ENCODE measurements at regions not wholly inside any gene's neighbourhood (a gene's known extent, or its start where the extent isn't known, plus 50 kb on each side); places are given as distances from the start of the nearest gene placed in this dataset.

- Mint-ChIP-seq H3K9me3 (ENCODE audit: unreplicated experiment) (no peaks in the 10 kb centered on the region), H3K36me3 (ENCODE audit: insufficient read depth, unreplicated experiment) (no peaks in the 10 kb centered on the region), H3K4me3 (ENCODE audit: unreplicated experiment) (no peak overlapping the region), H3K27me3 (ENCODE audit: insufficient read depth, unreplicated experiment) (no peaks in the 10 kb centered on the region), H3K4me1 (ENCODE audit: insufficient read depth, unreplicated experiment) (peaks cover 9% of the 10 kb centered on the region), H3K27ac (ENCODE audit: low read depth, unreplicated experiment) (no peak overlapping the region)
- ChIA-PET POLR2A (interaction anchor here (1.0 kb wide), 1 partner anchor 134 kb away, joined by 3 read pairs; no protein-coding TSS in a partner anchor), CTCF (interaction anchor here (0.5 to 3.3 kb wide), 6 partner anchors 9 to 281 kb away, joined by 3 to 16 read pairs (median 5); no protein-coding TSS in a partner anchor)
- no peak for DNase-seq (ENCODE audit: unreplicated experiment)
- BruUV-seq (replicated peaks) = no TSS peak
- no peak for TF ChIP-seq CTCF (IDR thresholded peaks at IDR 0.05; ENCODE audit: unreplicated experiment)
- intact Hi-C loops (cut with micrococcal nuclease) = no loop called here
These were observed 206.0 kb upstream of the WWC1 start for GRCh38 chr5:168085261-168086031.

DNA sequence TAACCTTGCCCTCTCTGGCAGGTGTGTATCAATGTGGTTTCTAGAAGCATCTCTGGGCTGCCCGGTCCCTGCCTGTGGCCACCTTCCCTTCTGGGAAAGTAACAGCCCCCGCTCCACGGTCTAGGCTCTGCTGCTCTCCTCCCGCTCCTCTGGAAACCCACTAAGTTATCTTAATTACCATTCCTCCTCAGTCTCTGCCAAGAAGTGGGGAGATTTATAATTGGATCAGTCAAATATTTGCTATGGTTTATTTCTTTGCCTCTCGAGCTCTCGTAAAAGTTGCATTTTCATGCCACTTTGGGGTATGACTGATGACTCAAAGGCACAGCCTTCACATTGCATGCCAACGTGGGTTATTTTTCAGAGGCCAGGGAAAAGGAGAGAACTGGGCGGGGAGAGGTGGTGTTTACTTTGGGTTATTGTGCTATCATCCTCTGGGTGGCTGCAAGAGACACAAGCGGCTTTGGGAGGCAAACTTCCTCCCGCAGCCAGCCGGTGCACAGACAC, 205.3 kb upstream of the WWC1 start:
- Mint-ChIP-seq H3K4me3 (ENCODE audit: unreplicated experiment) (peak overlapping the region; percentile 22), H3K9me3 (ENCODE audit: unreplicated experiment) (no peaks in the 10 kb centered on the region), H3K27ac (ENCODE audit: low read depth, unreplicated experiment) (no peak overlapping the region), H3K36me3 (ENCODE audit: insufficient read depth, unreplicated experiment) (no peaks in the 10 kb centered on the region), H3K4me1 (ENCODE audit: insufficient read depth, unreplicated experiment) (peaks cover 9% of the 10 kb centered on the region), H3K27me3 (ENCODE audit: insufficient read depth, unreplicated experiment) (no peaks in the 10 kb centered on the region)
- ChIA-PET POLR2A (interaction anchor here (1.0 kb wide), 1 partner anchor 134 kb away, joined by 3 read pairs; no protein-coding TSS in a partner anchor), CTCF (interaction anchor here (0.6 to 3.3 kb wide), 7 partner anchors 9 to 999 kb away, joined by 3 to 16 read pairs (median 4); no protein-coding TSS in a partner anchor)
- peak; percentile 84 for DNase-seq (ENCODE audit: unreplicated experiment)
- intact Hi-C loops (cut with micrococcal nuclease) = no loop called here
- TF ChIP-seq CTCF (IDR thresholded peaks at IDR 0.05; ENCODE audit: unreplicated experiment) = peak; percentile 5
- BruUV-seq (replicated peaks) = no TSS peak

DNA sequence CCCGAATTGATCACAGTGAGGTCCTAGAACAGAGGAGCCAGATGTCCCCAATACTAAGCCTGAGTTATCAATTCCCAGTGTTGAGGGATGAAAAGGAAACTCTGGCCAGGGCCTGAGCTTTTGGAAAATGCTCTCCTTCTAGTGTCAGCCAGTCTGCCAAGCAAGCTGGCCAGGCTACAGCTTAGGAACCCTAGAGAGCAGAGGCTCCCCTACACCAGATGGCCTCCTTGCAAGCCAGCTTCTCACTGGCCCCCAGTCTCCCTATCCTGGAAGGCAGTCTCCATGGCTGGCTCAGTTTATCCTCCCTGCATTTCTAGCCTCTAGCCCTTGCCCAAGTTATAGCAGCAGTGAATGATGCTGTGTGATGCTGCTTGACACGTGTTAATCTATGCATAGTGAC, 204.7 kb upstream of the WWC1 start:
- Mint-ChIP-seq H3K4me3 (ENCODE audit: unreplicated experiment) (no peak overlapping the region), H3K27me3 (ENCODE audit: insufficient read depth, unreplicated experiment) (no peaks in the 10 kb centered on the region), H3K4me1 (ENCODE audit: insufficient read depth, unreplicated experiment) (peaks cover 9% of the 10 kb centered on the region), H3K9me3 (ENCODE audit: unreplicated experiment) (no peaks in the 10 kb centered on the region), H3K27ac (ENCODE audit: low read depth, unreplicated experiment) (no peak overlapping the region), H3K36me3 (ENCODE audit: insufficient read depth, unreplicated experiment) (no peaks in the 10 kb centered on the region)
- ChIA-PET POLR2A (interaction anchor here (1.0 kb wide), 1 partner anchor 133 kb away, joined by 3 read pairs; no protein-coding TSS in a partner anchor), CTCF (interaction anchor here (0.6 to 3.3 kb wide), 9 partner anchors 9 to 1017 kb away, joined by 3 to 16 read pairs (median 3); no protein-coding TSS in a partner anchor)
- DNase-seq (ENCODE audit: unreplicated experiment) = no peak
- BruUV-seq (replicated peaks) = no TSS peak
- TF ChIP-seq CTCF (IDR thresholded peaks at IDR 0.05; ENCODE audit: unreplicated experiment) = no peak
- intact Hi-C loops (cut with micrococcal nuclease) = no loop called here

GRCh38 chr5:168088410-168089173, 202.9 kb upstream of the WWC1 start:
- ChIA-PET POLR2A (no interaction called here), CTCF (no interaction called here)
- no peaks in the 10 kb centered on the region for H3K27me3 Mint-ChIP-seq (ENCODE audit: insufficient read depth, unreplicated experiment)

More at GRCh38 chr5:168088410-168089173, 202.9 kb upstream of the WWC1 start:
- Mint-ChIP-seq H3K4me3 (ENCODE audit: unreplicated experiment) (no peak overlapping the region), H3K36me3 (ENCODE audit: insufficient read depth, unreplicated experiment) (no peaks in the 10 kb centered on the region), H3K4me1 (ENCODE audit: insufficient read depth, unreplicated experiment) (peaks cover 10% of the 10 kb centered on the region), H3K27ac (ENCODE audit: low read depth, unreplicated experiment) (no peak overlapping the region), H3K9me3 (ENCODE audit: unreplicated experiment) (no peaks in the 10 kb centered on the region)
- TF ChIP-seq CTCF (IDR thresholded peaks at IDR 0.05; ENCODE audit: unreplicated experiment) = no peak
- DNase-seq (ENCODE audit: unreplicated experiment) = no peak
- intact Hi-C loops (cut with micrococcal nuclease) = no loop called here
- BruUV-seq (replicated peaks) = no TSS peak

All from MCF 10A (cell line).